Gastroesophageal sphincter (tissue), 4 donors: ENCODE measurements at regions not wholly inside any gene's neighbourhood (a gene's known extent, or its start where the extent isn't known, plus 50 kb on each side); places are given as distances from the start of the nearest gene placed in this dataset.
A peak's percentile ranks its signal among the peaks of the same experiment; 100 is the strongest.

Experiments
- ATAC-seq: fragments of 150-250 bp; one replicate; pipeline ENCODE4 v1.9.1; 2016; ENCODE audit warnings: mild to moderate bottlenecking, moderate library complexity
- H3K27ac ChIP-seq, 4 donors: fragments of 200-600 bp; sonication (generic) in 3 of 4; 1 replicate in 3 of 4; 2 replicates in 1 of 4; pipeline ENCODE4 v1.5.1; 2016 to 2019
- H3K27me3 ChIP-seq: fragments of 200-600 bp; sonication (generic); one replicate; pipeline ENCODE4 v1.5.1; 2019
- H3K36me3 ChIP-seq, 2 donors: fragments of 200-600 bp; sonication (generic); one replicate each; pipeline ENCODE4 v1.5.1; 2019; ENCODE audit warnings: control low read depth in 1 of 2
- H3K4me1 ChIP-seq, 3 donors: fragments of 200-600 bp; sonication (generic); 1 replicate in 2 of 3; 2 replicates in 1 of 3; pipeline ENCODE4 v1.5.1; 2016 to 2019; ENCODE audit warnings: control low read depth in 2 of 3
- H3K4me3 ChIP-seq, 2 donors: fragments of 200-600 bp; sonication (generic); one replicate each; pipeline ENCODE4 v1.5.1; 2019; ENCODE audit warnings: mild to moderate bottlenecking in 1 of 2, moderate library complexity in 1 of 2
- H3K9me3 ChIP-seq, 3 donors: fragments of 200-600 bp; sonication (generic); one replicate each; pipeline ENCODE4 v1.5.1; 2017 to 2019; ENCODE audit warnings: control low read depth in 2 of 3
- EP300 ChIP-seq: sonication (generic); formaldehyde crosslinking; IDR thresholded peaks from one replicate; pipeline ENCODE4 v1.6.1; 2017; ENCODE audit warnings: antibody characterized with exemption, mild to moderate bottlenecking
- POLR2A ChIP-seq, 2 donors: fragments of 450-650 bp; IDR thresholded peaks; one replicate each; pipeline ENCODE4 v1.6.1; 2017; ENCODE audit warnings: antibody characterized with exemption in 2 of 2, mild to moderate bottlenecking in 2 of 2, moderate library complexity in 1 of 2
- POLR2AphosphoS5 ChIP-seq: sonication (generic); formaldehyde crosslinking; IDR thresholded peaks from one replicate; pipeline ENCODE4 v1.6.1; 2017; ENCODE audit warnings: antibody characterized with exemption
- WGBS, 2 donors: methylation state at CpG; one replicate each; pipeline ENCODE4 v1.1.5; 2018; ENCODE audit warnings: low coverage in 1 of 2; 5-methylcytosine and 5-hydroxymethylcytosine counted together
- TF ChIP-seq, protein P1 (sequence below), 4 experiments: fragments of 200-600 bp in 2 of 4; fragments of 450-650 bp in 2 of 4; sonication (generic) in 1 of 4; IDR thresholded peaks; one replicate each; pipeline ENCODE4 v1.5.1; 2017 to 2019; ENCODE audit warnings: antibody characterized with exemption in 4 of 4, mild to moderate bottlenecking in 2 of 4, moderate library complexity in 2 of 4

DNA sequence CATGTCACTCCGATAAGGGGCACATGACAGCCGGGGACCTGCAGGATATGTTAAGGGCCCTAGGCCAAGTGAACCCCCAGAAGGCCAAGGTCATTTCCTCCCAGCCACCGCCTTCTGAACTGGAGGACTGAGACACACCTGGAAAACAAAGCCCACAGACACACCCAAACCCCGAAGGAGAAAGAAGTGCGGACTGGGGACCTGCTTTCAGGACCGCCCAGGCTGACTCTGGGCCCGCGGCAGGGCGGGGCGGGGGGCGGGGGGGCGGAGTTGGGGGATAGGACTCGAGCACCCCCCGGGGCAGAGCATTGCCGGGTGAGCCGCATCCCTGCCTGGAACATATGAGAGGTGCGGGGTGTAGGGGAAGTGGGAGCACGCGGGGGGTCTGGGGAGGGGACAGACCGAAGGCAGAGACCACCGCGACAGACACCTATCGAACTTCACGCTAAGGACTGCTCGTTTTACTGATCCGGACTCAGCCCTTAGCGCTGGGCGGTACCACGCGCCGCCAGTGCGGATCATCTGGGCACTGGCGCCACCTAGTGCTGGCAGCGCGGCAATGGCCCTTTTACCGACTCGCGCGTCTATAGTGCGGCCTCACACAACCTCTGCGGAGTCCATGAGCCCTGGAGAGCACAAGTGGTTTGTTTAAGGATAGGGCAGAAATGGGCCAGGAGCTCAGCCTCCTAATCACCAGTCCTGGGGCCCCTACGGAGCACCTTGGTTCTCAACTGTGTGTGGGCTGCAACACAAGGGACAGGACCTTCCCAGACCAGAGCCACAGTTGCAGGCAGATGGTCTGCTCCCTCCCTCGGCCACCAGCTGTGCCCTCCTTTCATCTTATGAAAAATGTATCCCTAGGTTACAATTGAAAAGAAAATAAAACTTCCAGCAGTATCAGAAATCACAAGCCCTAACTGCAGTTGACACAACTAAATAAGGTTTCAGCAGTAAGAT, 157.6 kb downstream of the HERPUD2 start:
- H3K4me3 ChIP-seq, result peak overlapping the region in 1 of 2 donors; percentile 50
- no peaks in the 10 kb centered on the region for H3K27me3 ChIP-seq
- H3K9me3 ChIP-seq, result no peaks in the 10 kb centered on the region
- H3K4me1 ChIP-seq, result peaks cover 0 to 9% (median 2%) of the 10 kb centered on the region in 3 donors
- H3K27ac ChIP-seq, result no peak overlapping the region
- no peak for TF ChIP-seq POLR2AphosphoS5
- TF ChIP-seq, protein P1, sequence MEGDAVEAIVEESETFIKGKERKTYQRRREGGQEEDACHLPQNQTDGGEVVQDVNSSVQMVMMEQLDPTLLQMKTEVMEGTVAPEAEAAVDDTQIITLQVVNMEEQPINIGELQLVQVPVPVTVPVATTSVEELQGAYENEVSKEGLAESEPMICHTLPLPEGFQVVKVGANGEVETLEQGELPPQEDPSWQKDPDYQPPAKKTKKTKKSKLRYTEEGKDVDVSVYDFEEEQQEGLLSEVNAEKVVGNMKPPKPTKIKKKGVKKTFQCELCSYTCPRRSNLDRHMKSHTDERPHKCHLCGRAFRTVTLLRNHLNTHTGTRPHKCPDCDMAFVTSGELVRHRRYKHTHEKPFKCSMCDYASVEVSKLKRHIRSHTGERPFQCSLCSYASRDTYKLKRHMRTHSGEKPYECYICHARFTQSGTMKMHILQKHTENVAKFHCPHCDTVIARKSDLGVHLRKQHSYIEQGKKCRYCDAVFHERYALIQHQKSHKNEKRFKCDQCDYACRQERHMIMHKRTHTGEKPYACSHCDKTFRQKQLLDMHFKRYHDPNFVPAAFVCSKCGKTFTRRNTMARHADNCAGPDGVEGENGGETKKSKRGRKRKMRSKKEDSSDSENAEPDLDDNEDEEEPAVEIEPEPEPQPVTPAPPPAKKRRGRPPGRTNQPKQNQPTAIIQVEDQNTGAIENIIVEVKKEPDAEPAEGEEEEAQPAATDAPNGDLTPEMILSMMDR (IDR thresholded peaks at IDR 0.05), result peak; percentile 59 to 96 (median 88)
- WGBS, 2 donors, result 5 to 33% methylated on average over 1 to 12 of the region's 43 CpGs
- ATAC-seq, result peak; percentile 93
- no peaks in the 10 kb centered on the region for H3K36me3 ChIP-seq

GRCh38 chr7:35536396-35536826, 158.5 kb downstream of the HERPUD2 start:
- no peaks in the 10 kb centered on the region for H3K9me3 ChIP-seq
- no peak for ATAC-seq
- TF ChIP-seq POLR2A (IDR thresholded peaks at IDR 0.05) (no peak), POLR2AphosphoS5 (no peak), EP300 (no peak)
- TF ChIP-seq, protein P1 (IDR thresholded peaks at IDR 0.05), result no peak
- no peaks in the 10 kb centered on the region for H3K27me3 ChIP-seq
- no peaks in the 10 kb centered on the region for H3K36me3 ChIP-seq
- H3K27ac ChIP-seq, result no peak overlapping the region
- H3K4me3 ChIP-seq, result no peak overlapping the region
- H3K4me1 ChIP-seq, result peaks cover 0 to 9% (median 2%) of the 10 kb centered on the region in 3 donors
- 76% methylated on average over 3 of the region's 11 CpGs; no CpG with 5 or more reads in 1 of the 2 donors for WGBS, 2 donors

DNA sequence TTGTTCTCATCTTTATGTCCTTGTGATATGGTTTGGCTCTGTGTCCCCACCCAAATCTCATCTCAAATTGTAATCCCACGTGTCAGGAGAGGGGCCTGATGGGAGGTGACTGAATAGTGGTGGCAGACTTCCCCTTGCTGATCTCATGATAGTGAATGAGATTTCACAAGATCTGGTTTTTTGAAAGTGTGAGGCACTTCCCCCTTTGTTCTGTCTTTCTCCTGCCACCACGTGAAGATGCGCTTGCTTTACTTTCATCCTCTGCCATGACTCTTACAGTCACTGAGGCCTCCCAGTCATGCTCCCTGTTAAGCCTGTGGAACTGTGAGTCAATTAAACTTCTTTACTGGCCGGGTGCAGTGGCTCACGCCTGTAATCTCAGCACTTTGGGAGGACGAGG, 161.0 kb downstream of the HERPUD2 start:
- no peak overlapping the region for H3K4me3 ChIP-seq
- peaks cover 0 to 9% (median 2%) of the 10 kb centered on the region in 3 donors for H3K4me1 ChIP-seq
- H3K9me3 ChIP-seq, result no peaks in the 10 kb centered on the region
- no peaks in the 10 kb centered on the region for H3K36me3 ChIP-seq
- TF ChIP-seq POLR2A (IDR thresholded peaks at IDR 0.05), result no peak
- no peak for TF ChIP-seq POLR2AphosphoS5
- TF ChIP-seq, protein P1 (IDR thresholded peaks at IDR 0.05), result no peak
- no peak for TF ChIP-seq EP300
- H3K27ac ChIP-seq, result no peak overlapping the region
- ATAC-seq, result no peak
- 20 to 81% methylated on average over 1 to 3 of the region's 6 CpGs for WGBS, 2 donors
- H3K27me3 ChIP-seq, result no peaks in the 10 kb centered on the region

DNA sequence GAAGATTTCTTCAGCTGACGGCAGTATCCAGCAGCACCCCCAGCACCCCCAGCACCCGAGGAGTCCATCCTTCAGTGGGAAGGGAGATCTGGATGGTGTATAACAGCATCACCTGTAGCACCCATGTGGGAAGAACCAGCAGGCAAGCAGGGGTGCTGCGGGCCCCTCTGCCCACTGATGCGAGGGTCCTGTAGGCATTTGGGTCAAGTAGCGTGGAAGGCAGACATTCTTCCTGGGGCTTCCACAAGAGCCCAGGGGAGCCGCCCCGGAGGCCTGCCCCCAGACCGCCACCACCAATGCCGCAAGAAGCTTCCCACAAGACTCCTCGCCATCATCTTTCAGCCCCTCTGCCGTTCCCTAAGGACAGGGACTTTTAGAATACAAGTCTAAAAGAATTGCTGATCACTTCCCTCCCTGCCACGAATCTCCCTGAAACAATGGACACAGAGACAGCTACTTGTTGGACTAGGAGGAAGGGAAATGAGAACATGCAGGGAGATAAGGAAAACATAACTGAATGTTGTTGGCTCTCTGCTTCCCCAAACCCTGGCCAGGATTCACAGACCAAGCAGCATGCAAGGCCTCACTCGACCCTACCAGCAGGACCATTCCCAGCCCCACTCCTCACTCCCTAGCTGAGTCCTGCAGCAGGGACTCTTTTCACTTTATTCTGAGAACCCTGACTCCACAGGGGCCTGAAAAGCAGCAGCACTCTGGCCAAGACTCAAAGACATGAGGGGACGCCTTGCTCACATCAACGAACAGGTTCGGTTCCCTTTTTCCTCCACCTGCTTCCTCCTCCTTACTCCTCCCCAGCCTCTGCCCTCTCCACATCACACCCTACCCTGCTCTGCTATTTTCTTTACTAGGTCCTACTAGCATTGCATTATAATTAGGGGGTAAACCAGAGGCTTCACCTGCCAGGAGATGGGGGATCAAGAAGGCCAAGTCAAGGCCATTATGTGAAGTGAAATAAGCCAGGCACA, 164.5 kb downstream of the HERPUD2 start:
- no peak for TF ChIP-seq POLR2A (IDR thresholded peaks at IDR 0.05)
- TF ChIP-seq, protein P1 (IDR thresholded peaks at IDR 0.05), result no peak
- no peak for TF ChIP-seq EP300
- TF ChIP-seq POLR2AphosphoS5, result no peak
- Histone ChIP-seq H3K27ac (no peak overlapping the region), H3K4me1 (no peaks in the 10 kb centered on the region), H3K27me3 (peaks cover 21% of the 10 kb centered on the region), H3K9me3 (no peaks in the 10 kb centered on the region), H3K4me3 (no peak overlapping the region), H3K36me3 (no peaks in the 10 kb centered on the region)
- no peak for ATAC-seq
- WGBS, 2 donors, result 37 to 40% methylated on average over 1 to 4 of the region's 16 CpGs
